Left renal cortex interstitium (tissue), 4 donors: ENCODE measurements at regions not wholly inside any gene's neighbourhood (a gene's known extent, or its start where the extent isn't known, plus 50 kb on each side); places are given as distances from the start of the nearest gene placed in this dataset.

Experiments
- DNase-seq, 4 donors: peaks; one replicate each; pipeline ENCODE4 v3.0.0-alpha.2; 2013; ENCODE audit warnings: low read depth in 4 of 4, low spot score in 2 of 4, missing footprints in 1 of 4

DNA sequence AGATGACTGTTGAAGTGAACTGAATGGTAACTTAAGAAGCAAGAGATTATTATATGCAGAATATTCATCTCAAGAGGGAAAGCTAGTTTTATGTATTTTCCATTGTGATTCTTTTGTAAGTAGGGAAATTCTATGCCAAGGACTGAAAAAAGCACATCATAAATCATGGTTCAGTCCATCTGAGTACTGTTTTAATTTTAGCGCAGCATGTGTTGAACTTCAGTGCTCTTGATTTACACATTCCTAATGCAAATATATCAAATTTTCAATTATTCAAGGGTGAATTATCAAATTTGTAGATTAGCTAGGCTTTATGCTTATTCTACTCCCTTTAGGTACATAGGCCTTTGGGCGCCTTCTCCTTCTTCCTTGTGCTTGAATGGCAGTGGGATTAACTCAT lies 50.3 kb upstream of the TCF12 start:
- DNase-seq = no peak

DNA sequence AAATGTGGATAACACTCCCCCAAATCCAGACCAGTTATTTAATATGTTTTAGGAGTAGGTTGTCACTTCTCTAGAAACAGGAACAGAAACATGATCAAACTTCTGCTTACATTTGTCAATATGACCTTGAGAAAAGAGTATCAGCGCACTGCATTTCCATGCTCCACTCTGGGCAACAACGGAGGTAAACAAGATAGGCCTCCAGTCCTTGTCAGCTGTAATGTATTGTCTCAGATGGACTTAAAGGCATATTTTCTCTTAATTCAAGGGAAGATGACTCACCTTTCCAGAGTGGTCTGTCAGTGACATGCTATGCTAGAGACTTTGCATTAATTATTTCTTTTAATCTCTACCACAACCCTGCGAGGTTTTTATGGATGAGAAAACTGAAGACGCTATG lies 51.6 kb upstream of the TCF12 start:
- no peak for DNase-seq

DNA sequence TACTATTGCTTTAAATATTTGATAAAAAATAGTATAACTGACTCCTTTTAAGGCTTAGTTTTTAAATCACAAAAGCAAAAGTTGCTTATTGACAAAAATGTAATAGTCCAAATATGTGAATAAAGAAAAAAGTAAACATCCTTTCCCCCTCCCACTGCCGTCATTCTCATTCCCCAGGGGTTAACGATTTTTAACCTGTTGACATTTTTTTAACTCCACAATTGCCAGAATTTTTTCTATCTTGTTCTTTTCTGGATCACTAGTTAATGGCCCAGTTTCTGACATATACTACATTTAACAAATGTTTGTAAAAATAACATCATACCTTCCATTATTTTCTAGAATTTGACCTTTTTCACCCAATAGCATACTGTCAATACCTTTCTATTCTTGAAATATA lies 60.6 kb upstream of the TCF12 start:
- no peak for DNase-seq

DNA sequence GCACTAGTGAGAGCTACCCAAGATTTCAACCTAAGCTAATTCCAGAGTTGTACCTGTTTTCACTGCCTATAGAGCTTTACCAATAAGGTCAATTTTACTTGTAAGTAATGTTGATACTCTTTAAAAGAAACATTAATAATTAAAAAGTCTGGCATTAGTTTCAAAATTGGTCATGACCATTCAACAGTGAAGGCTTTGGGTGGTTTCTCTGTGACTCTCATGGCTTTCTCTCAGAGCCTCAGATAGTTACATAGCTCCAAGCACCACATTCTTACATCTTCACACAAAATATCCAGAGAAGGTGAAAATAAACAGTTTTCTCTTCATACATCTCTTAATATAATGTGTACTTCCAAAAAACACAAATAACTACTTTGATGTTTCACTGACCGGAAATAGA lies 61.5 kb upstream of the TCF12 start:
- no peak for DNase-seq

DNA sequence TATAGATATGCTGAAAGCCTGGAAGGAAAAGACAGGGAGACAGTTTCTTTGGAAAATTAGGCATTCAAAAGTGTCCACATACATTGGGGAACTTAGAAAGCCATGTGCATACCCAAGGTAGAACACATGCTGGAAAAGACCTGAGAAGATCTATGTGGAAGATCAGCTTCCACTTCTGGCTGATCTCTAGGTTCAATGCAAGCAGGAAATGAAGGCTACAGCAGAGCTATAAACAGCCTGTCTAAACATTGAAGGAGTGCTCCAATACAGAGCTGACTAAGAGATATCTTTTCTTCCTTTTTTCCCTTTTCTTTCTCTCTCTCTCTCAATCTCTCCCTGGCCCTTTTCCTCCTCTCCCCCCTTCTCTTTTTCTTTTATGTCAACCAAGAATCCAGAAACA lies 73.6 kb upstream of the TCF12 start:
- no peak for DNase-seq

DNA sequence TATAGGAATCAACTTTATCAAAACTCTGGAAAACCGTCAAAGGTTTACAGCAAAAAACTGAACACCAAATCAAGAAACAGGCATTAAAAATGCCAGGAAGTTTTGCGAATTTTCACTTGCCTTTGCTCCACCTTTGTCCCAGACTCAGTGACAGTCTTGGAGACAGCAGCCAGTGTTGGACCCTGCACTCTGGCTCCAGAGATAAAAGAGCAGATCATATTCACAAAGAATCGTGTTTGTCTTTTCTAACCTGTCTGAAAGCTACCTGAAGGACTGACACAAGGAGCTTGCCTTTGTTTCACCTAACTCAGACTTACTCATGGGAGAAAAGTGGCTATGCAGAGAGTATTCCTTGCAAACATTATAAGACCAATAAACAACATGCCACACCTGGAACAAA lies 74.0 kb upstream of the TCF12 start:
- DNase-seq = no peak

DNA sequence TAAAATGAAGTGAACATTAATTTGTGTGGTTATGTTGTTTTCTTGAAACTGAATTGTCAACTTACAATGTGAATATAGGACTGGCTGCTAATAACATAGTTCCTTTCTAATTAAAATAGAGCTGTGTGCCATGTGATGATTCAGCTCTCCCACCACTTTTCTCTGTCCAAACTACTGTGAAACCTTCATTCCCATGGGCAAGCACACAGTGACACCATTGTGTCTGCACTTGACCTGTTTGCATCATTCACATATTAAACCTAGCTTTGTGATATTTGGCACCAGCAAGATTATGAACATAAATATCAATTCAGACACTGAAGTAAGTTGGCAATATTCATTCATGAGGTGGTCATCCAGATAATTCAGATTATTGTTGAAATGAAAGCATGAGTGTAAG lies 78.8 kb upstream of the TCF12 start:
- DNase-seq = no peak

DNA sequence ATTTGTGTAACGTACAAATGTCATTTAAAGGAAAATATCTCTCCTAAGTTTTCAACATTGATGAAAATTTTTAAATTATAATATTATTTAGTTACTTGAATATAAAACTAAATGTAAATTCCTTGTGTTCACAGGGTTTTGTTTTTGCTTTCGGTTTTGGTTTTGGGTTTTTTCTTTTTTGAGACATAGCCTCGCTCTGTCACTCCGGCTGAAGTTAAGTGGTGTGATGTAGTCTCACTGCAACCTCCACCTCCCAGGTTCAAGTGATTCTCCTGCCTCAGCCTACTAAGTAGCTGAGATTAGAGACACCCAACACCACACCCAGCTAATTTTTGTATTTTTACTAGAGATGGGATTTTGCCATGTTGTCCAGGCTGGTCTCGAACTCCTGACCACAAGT lies 79.3 kb upstream of the TCF12 start:
- DNase-seq = no peak

DNA sequence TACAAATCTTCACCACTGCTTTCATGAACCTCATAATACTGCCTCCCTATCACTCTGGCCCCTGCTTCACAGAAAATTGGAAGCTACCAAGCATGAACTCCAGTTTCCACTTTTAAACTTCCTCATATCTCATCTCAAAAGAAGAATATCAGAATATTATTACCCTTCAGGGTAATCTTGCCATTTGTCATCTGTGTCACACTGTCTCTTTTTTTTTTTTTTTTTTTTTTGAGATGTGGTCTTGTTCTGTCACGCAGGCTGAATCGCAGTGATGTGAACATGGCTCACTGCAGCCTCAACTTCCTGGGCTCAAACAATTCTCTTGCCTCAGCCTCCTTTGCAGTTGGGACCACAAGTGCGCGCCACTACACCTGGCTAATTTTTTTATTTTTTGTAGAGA lies 80.4 kb upstream of the TCF12 start:
- no peak for DNase-seq

DNA sequence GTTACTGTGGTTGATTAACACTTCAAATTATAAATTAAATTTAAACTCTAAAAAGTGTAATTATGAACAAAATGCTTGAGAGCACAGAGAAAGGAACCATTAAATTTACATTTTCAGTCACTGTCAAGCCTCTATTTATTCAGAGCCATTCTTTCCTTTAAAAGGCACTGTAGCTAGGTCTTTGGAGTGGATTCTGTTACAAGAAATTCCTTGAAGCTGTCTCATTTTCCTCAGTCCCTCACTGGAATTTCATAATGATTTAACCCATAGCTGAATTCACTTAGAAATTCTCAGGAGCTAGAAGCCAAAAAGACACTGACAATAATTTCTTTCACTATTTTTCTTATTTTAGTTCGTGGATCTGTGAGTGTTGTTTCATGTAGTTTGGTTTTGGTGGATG lies 81.2 kb upstream of the TCF12 start:
- no peak for DNase-seq

DNA sequence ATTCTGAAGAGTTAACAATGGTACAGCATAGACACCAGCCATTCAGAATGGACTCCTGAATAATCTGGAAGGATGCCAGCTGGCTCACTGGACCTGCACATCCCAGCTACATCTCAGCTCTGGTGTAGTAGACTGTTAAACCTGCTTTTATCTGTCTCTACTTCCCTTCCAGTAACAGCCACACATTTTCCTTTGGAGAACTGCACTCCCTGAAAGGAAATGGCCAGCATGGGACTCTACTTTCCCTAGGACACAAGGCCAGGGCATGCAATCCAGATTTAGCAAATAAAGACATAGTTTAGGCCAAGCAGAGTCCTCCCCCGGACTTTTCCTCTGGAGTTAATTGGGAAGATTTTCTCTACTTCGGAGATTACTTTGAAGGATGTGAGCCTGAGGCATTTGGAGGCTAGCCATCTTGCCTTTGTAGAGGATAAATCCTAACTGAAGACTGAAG lies 82.7 kb upstream of the TCF12 start:
- DNase-seq = no peak

DNA sequence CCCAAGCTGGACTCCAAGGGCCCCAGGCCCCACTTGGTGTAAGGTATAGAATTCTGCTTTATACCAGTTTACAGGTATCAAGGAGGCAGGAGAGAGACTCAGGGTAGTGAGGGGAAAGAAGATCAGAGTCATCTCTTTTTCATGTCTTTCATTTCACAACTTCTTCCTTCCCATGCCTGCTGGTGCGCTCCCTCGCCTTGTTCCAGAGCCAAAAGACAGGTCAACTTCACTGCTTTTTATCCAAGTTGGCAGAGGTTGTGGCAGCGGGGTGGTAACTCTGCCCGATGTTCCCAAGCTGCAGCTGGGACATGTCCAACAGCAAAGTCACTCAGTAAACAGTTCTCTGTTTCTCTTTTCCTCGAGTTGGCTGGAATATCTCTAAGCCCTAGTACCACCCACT lies 86.3 kb upstream of the TCF12 start:
- DNase-seq = no peak

DNA sequence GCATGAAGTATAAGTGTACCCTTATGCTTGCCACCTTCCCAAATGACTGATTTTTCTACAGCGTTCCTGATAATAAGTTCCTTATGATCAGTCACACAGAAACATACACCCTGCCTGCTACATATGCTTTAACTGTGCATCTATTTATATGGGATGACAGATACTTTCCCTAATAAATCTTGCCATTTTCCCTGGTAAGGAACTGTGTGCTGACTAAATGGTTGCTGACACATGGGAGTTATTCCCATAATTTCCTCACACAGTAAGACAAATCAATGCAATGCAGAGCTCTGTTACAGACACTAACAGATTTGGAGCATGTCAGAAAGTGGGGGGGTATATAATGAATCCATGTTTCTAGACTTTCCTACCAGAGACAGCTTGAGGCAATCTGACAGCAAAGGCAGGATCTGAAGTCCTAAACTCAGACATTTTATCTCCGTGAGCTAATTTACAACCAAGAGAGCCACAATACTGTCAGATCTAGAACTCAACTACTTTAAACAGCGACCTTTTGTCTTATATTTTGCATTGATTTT lies 86.9 kb upstream of the TCF12 start:
- DNase-seq = no peak

DNA sequence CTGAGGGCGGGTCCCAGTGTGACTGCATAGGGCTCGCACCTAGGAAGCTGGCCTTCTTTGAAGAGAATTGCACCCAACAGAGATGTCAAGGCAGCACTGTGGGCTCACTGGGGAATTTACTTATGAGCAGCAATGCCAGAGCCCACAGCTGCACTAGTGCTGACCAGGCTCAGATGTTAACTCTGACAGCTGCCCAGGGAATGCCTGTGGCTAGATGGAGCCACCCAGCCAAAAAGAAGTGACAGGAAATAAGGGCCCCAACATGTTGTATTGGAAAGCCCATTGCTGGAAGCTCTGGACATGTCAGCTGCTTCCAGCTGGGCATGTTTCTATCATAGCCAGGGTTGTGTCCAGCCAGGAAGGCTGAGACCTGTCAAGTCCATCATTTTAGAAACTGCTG lies 90.9 kb upstream of the ZNF280D start:
- DNase-seq = no peak

DNA sequence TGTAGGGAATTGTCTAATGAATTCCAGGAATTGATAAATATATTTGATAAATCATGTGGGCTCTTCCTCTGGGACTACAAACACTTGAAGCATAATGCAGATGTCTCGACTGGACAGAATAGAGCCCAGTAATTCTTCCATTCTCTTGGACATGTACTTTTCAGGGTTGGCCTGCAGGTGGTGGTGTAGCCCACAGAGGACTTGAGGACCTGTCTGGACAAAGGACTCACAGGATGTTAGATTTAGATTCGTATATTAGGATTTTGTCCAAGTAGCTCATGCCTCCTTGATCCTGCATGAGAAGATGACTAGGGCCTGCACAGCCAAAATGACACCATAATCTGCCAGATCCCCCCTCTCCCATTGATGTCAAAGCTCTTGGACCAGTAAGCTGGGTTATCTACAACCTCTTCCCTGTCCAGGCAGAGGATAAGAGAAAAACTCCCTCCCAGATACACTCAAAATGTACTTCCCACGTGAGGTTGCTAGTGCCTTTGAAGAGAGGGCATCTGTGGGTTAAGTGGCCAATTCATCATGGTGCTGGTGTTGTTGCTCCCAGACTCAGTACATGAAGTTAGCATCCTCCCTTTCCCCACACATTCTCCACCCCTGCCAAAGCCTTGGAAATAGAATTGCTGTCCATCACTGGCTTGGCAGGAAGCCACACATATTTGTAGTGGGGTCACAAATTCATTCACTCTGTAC lies 88.6 kb upstream of the ZNF280D start:
- DNase-seq = no peak

DNA sequence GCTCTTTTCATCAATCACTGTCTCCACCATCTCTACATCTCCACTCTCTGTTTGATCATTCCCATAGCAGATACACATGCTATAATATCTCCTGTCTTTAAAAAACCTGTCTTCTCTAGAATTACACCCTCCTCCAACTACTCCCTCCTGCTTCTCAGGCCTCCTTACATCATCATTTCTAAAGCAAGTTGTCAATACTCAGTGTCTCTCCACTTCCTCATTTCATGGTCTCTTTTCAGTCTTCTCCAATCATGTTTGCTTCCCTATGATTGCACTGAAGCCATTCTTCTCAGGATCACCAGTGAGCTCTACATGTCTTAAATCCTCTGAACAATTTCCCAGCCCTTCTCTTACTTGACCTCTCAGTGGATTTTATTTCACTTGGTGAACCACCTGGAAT lies 87.0 kb upstream of the ZNF280D start:
- no peak for DNase-seq

DNA sequence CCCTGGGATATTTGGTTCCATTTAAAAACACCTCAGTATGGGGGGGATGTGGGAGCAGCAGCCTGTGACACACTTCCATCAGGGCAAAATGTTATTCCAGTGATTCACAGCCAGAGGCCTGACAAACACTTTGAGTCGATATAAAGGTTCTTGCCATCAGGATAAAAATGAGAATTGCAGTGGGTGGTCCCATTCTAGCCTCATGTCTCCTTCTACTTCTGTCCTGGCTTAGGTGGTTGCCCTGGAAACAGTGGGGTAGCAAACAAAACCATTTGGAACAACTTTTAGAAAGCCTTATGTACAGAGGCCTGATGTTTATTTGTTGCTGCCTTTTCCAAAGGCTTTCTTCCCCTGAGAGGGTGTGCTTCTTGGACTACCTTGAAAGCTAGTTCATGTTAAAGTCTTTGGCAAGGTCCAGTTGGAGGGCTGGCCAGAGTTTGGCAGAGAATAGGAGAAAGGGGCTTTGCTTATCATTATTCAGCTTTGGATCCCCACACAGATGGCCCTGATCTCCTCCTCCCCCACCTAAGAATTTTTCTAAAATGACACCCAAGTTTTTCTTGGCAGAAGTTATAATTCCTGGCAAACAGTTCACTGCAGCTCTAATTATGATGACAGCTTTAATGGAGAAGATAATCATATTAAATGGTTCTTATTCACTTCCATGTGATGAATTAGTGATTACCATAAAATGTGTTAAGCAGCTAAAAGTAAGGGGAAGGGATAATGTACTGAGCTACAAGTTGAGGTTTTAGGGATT lies 84.2 kb upstream of the ZNF280D start:
- DNase-seq = peak in 1 of 4 donors; percentile 7

DNA sequence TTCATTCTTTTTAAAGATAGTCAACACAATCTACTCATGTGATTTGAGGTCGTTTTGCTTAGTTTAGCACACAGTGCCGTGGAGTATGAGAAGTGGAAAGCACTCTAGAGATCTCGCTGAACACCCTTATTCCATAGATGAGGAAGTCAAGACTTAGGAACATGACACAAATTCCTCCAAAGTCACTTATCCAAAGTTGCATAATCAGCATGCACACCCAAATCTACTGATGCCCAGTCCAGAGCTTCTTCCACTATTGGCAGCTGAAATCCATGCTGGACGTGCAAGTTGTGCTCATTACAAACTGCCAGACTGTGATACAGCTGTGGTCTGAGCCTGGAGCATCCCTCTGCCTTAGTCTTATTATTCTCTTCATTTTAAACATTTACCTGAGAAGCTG lies 83.5 kb upstream of the ZNF280D start:
- DNase-seq = no peak

DNA sequence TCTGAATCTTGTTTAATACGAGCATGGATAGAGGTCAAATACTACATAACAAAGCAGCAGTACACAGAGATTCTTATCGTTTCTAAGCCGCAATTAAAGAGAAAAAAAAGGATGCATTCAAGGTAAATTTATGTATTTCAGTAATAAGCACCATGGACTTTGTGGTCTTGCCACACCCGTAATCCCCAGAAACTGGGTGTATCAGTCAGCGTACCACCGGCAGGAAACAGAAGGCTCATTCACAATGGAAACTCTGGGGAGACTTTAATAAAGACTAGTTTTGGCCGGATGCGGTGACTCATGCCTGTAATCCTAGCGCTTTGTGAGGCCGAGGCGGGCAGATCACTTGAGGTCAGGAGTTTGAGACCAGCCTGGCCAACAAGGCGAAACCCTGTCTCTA lies 81.9 kb upstream of the ZNF280D start:
- DNase-seq = no peak

DNA sequence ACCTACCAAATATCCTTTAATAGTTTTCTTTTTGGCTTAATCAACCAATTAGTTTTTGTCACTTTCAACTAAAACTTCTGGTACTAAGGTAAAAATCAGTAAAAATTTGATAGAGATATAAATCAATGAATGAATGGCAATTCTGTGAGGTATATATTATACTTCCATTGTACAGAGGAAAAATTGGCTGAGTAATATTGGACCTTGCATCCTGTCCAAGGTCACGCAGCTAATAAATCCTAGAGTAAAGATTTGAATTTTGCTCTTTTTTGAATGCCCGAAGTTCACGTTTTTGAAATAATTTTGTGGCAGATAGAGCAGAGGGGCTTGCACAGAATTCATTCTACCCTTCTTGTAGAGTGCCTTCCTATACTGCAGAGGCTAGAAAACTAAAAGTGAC lies 81.1 kb upstream of the ZNF280D start:
- no peak for DNase-seq

DNA sequence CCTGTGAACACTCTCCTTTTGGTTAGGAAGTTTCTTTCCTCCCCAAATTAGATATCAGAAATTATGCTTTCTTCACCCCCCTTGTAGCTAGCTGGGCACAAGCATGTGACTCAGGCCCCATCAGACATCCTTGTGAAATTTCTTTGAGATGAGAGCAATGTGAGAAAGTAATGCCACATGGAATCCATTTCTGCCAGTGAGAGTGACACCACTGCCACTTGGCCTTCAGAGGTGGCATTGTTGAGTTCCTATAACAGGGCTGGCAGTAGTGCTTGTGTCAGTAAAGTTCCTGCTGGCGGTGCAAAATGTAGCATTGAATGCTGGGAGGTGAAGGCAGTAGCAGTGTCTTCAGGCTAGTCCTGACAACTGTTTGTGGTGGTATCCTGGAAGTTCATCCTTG lies 80.7 kb upstream of the ZNF280D start:
- no peak for DNase-seq

DNA sequence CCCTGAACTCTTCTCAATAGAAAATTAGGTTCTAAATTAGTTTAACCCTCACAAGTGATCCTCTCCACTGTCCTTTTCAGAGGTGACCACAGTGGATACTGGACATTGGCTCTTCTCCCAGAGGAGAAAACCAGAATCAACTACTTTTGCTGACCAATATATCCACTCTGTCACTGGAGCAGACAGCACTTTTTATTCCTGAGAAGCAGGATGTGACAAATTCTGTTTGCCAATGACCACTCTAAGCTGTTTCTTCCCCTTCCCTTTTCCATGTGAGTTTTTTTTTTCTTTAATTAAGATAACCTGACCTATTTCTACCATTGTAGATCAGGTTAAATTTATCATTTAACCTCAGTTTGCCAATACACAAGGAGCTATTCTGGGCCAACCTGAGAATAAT lies 79.7 kb upstream of the ZNF280D start:
- no peak for DNase-seq
